GM12878 (cell line): ENCODE measurements at regions not wholly inside any gene's neighbourhood (a gene's known extent, or its start where the extent isn't known, plus 50 kb on each side); places are given as distances from the start of the nearest gene placed in this dataset.

Experiments used
- ATAC-seq: fragments of 200-7000 bp; cut with Tn5 transposase; 3 replicates; pipeline ENCODE4 v1.9.1; 2020; ENCODE audit warnings: mild to moderate bottlenecking, moderate library complexity
- BruUV-seq: library from RNA; stranded (reverse); fragments of 400-500 nt; replicated peaks from 2 replicates; lab custom pipeline; 2021; lab: Mats Ljungman, UMichigan
- CTCF ChIA-PET: fragments of 300-600 bp; sonication (Branson Sonifier 250); formaldehyde crosslinking; extraction: SDS; loops from one replicate; lab custom pipeline; 2021; ENCODE audit warnings: inconsistent platforms; lab: Yijun Ruan, JAX
- POLR2A ChIA-PET: fragments of 350-600 bp; formaldehyde crosslinking; extraction: SDS; loops from one replicate; lab custom pipeline; 2021; ENCODE audit warnings: inconsistent platforms; lab: Charles Lee
- RAD21 ChIA-PET: fragments of 300-600 bp; sonication (Branson Sonifier 250); formaldehyde crosslinking; loops from one replicate; lab custom pipeline; 2023; ENCODE audit warnings: antibody characterized with exemption; ENCODE audit not compliant: unreplicated experiment; lab: Charles Lee
- SMC1A ChIA-PET: fragments of 300-600 bp; sonication (Branson Sonifier 250); formaldehyde crosslinking; loops from one replicate; lab custom pipeline; 2023; ENCODE audit not compliant: unreplicated experiment, uncharacterized antibody; lab: Charles Lee
- DNase-seq: peaks from one replicate; pipeline ENCODE4 v3.0.0-alpha.2; 2011; ENCODE audit warnings: low read depth, low spot score
- FAIRE-seq: peaks from 3 replicates; lab custom pipeline; 2011; peaks lifted over from hg19 to GRCh38; lab: Jason Lieb, UNC
- H2AFZ ChIP-seq: 2 replicates; pipeline ENCODE4 v1.6.0; 2011; ENCODE audit warnings: low read depth, low read length, control low read depth; ENCODE audit not compliant: control insufficient read depth
- H3K27ac ChIP-seq: 2 replicates; pipeline ENCODE4 v1.5.1; 2011; ENCODE audit warnings: control low read depth; ENCODE audit not compliant: control insufficient read depth, insufficient read depth
- H3K27me3 ChIP-seq, 2 experiments: replicated peaks in 1 of 2; 2 replicates each; pipeline versions ENCODE4 v1.6.0 to v1.6.1; 2011; ENCODE audit warnings: low read length in 1 of 2; ENCODE audit not compliant: control insufficient read depth in 2 of 2, insufficient read depth in 2 of 2
- H3K36me3 ChIP-seq, 2 experiments: 2 replicates each; pipeline ENCODE4 v1.5.1; 2011; ENCODE audit warnings: low read length in 1 of 2; ENCODE audit not compliant: control insufficient read depth in 2 of 2, insufficient read depth in 2 of 2
- H3K4me1 ChIP-seq: 2 replicates; pipeline ENCODE4 v1.6.1; 2011; ENCODE audit warnings: mild to moderate bottlenecking, low read length, moderate library complexity, mixed read lengths; ENCODE audit not compliant: control insufficient read depth, insufficient read depth
- H3K4me2 ChIP-seq: 2 replicates; pipeline ENCODE4 v1.6.0; 2011; ENCODE audit warnings: control low read depth; ENCODE audit not compliant: control insufficient read depth, insufficient read depth
- H3K4me3 ChIP-seq: fragments of 200-600 bp; sonication (generic); 2 replicates; pipeline ENCODE4 v1.5.1; 2016
- H3K79me2 ChIP-seq: 2 replicates; pipeline ENCODE4 v1.6.0; 2011; ENCODE audit warnings: low read length; ENCODE audit not compliant: control insufficient read depth, insufficient read depth
- H3K9ac ChIP-seq: 2 replicates; pipeline ENCODE4 v1.8.0; 2011; ENCODE audit warnings: low read length, control low read depth, mixed read lengths; ENCODE audit not compliant: control insufficient read depth, insufficient read depth
- H3K9me3 ChIP-seq: replicated peaks from 3 replicates; pipeline ENCODE4 v1.5.1; 2011; ENCODE audit warnings: mild to moderate bottlenecking, low read length; ENCODE audit not compliant: control insufficient read depth, insufficient read depth
- H4K20me1 ChIP-seq: 2 replicates; pipeline ENCODE4 v1.6.0; 2011; ENCODE audit not compliant: control insufficient read depth, insufficient read depth
- ATF7 ChIP-seq: fragments of 450-650 bp; IDR thresholded peaks from 2 replicates; pipeline ENCODE4 v1.6.1; 2016; ENCODE audit warnings: low read depth, mild to moderate bottlenecking
- BCL11A ChIP-seq: IDR thresholded peaks from 2 replicates; pipeline ENCODE4 v1.6.1; 2011; ENCODE audit warnings: low read depth, low read length
- CHD1 ChIP-seq: IDR thresholded peaks from 2 replicates; pipeline ENCODE4 v1.6.1; 2012; ENCODE audit warnings: low read depth, low read length, improper control_type of control experiment
- CHD2 ChIP-seq: IDR thresholded peaks from 2 replicates; pipeline ENCODE4 v1.6.1; 2011; ENCODE audit warnings: low read depth, low read length, improper control_type of control experiment, borderline replicate concordance
- CREB1 ChIP-seq: IDR thresholded peaks from 2 replicates; pipeline ENCODE4 v1.6.1; 2012; ENCODE audit warnings: low read depth, mild to moderate bottlenecking, inconsistent platforms
- HDAC2 ChIP-seq: fragments of 200-600 bp; sonication (generic); IDR thresholded peaks from 2 replicates; pipeline ENCODE4 v1.6.1; 2017
- POLR2A ChIP-seq: IDR thresholded peaks from 2 replicates; pipeline ENCODE4 v1.6.1; 2011; ENCODE audit warnings: low read depth, mild to moderate bottlenecking, low read length
- POLR2AphosphoS5 ChIP-seq: IDR thresholded peaks from 2 replicates; pipeline ENCODE4 v1.6.1; 2011; ENCODE audit warnings: mild to moderate bottlenecking, low read length, inconsistent platforms
- SREBF2 ChIP-seq: IDR thresholded peaks from 2 replicates; pipeline ENCODE4 v1.6.1; 2012; ENCODE audit warnings: mild to moderate bottlenecking, low read length
- ZNF217 ChIP-seq: fragments of 450-650 bp; IDR thresholded peaks from 2 replicates; pipeline ENCODE4 v1.6.1; 2017; ENCODE audit warnings: antibody characterized with exemption, mild to moderate bottlenecking
- WGBS: methylation state at CpG from one replicate; pipeline ENCODE4 v1.1.6; 2016; ENCODE audit warnings: low lambda C conversion rate; ENCODE audit not compliant: insufficient replicate concordance, insufficient coverage; ENCODE audit errors: missing lambda C conversion rate; 5-methylcytosine and 5-hydroxymethylcytosine counted together
- in situ Hi-C: fragments of 300-500 bp; cut with MboI; formaldehyde crosslinking; loops from 9 replicates; pipeline ENCODE4 v1.14.3; 2018; ENCODE audit warnings: mixed read lengths
- intact Hi-C: fragments of 100-400 bp; cut with micrococcal nuclease; formaldehyde crosslinking; loops from one replicate; pipeline ENCODE4 v1.14.2; 2022; ENCODE audit not compliant: unreplicated experiment
- TF ChIP-seq, protein P1 (sequence below): IDR thresholded peaks from 2 replicates; pipeline ENCODE4 v1.6.1; 2012; ENCODE audit warnings: low read length, inconsistent platforms
- TF ChIP-seq, protein P2 (sequence below): fragments of 150-350 bp; IDR thresholded peaks from 2 replicates; pipeline ENCODE4 v1.6.1; 2014; ENCODE audit warnings: mild to moderate bottlenecking, low read depth, low read length
- TF ChIP-seq, protein P3 (sequence below): IDR thresholded peaks from 2 replicates; pipeline ENCODE4 v1.6.1; 2011; ENCODE audit warnings: borderline replicate concordance, low read depth, mild to moderate bottlenecking, moderate library complexity, mixed read lengths, low read length; ENCODE audit not compliant: insufficient read depth; ENCODE audit errors: extremely low read length

DNA sequence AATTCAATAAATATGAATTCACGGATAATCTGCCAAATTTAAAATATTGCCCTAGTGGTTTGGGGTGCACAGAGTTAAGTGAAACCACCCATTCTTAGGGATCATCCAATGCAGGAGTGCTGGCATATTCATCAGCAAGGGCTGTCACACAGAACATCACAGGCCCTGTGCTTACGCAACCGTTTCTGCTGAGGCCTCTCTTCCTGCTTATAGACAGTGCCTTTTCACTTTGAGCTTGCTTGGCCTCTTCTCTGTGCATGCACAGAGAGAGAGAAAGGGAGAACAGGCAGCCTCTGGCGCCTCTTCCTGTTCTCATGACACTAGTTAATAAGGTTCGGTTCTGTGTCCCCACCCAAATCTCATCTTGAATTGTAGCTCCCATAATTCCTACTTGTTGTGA lies 366.3 kb downstream of the ICE1 start:
- Histone ChIP-seq H3K27me3 (no peaks in the 10 kb centered on the region), H3K4me2 (no peak overlapping the region), H2AFZ (no peak overlapping the region), H3K9me3 (peaks cover 4% of the 10 kb centered on the region; the same call in 2 of the 3 replicates), H3K4me1 (no peaks in the 10 kb centered on the region; the same call in 1 of the 2 replicates), H3K4me3 (no peak overlapping the region), H3K9ac (no peak overlapping the region), H4K20me1 (no peaks in the 10 kb centered on the region), H3K36me3 (no peaks in the 10 kb centered on the region), H3K27ac (no peak overlapping the region), H3K79me2 (no peaks in the 10 kb centered on the region)
- intact Hi-C loops: no loop called here
- ChIA-PET CTCF (no interaction called here), POLR2A (no interaction called here), SMC1A (no interaction called here), RAD21 (no interaction called here)
- 66% methylated on average over 5 of the region's 5 CpGs for WGBS
- no peak for DNase-seq
- in situ Hi-C loops: no loop called here
- TF ChIP-seq CHD2 (no peak), BCL11A (no peak), CHD1 (no peak), ZNF217 (no peak), HDAC2 (no peak), POLR2AphosphoS5 (no peak), ATF7 (no peak), SREBF2 (no peak), CREB1 (no peak), POLR2A (no peak)
- TF ChIP-seq, protein P1, sequence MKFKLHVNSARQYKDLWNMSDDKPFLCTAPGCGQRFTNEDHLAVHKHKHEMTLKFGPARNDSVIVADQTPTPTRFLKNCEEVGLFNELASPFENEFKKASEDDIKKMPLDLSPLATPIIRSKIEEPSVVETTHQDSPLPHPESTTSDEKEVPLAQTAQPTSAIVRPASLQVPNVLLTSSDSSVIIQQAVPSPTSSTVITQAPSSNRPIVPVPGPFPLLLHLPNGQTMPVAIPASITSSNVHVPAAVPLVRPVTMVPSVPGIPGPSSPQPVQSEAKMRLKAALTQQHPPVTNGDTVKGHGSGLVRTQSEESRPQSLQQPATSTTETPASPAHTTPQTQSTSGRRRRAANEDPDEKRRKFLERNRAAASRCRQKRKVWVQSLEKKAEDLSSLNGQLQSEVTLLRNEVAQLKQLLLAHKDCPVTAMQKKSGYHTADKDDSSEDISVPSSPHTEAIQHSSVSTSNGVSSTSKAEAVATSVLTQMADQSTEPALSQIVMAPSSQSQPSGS: no peak
- TF ChIP-seq, protein P2, sequence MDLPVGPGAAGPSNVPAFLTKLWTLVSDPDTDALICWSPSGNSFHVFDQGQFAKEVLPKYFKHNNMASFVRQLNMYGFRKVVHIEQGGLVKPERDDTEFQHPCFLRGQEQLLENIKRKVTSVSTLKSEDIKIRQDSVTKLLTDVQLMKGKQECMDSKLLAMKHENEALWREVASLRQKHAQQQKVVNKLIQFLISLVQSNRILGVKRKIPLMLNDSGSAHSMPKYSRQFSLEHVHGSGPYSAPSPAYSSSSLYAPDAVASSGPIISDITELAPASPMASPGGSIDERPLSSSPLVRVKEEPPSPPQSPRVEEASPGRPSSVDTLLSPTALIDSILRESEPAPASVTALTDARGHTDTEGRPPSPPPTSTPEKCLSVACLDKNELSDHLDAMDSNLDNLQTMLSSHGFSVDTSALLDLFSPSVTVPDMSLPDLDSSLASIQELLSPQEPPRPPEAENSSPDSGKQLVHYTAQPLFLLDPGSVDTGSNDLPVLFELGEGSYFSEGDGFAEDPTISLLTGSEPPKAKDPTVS: no peak
- TF ChIP-seq, protein P3, sequence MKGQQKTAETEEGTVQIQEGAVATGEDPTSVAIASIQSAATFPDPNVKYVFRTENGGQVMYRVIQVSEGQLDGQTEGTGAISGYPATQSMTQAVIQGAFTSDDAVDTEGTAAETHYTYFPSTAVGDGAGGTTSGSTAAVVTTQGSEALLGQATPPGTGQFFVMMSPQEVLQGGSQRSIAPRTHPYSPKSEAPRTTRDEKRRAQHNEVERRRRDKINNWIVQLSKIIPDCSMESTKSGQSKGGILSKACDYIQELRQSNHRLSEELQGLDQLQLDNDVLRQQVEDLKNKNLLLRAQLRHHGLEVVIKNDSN: no peak
- no TSS peak for BruUV-seq
- FAIRE-seq: no peak
- ATAC-seq: no peak
